ENCODE measurements at regions not wholly inside any gene's neighbourhood (a gene's known extent, or its start where the extent isn't known, plus 50 kb on each side); places are given as distances from the start of the nearest gene placed in this dataset.

- no peak for DNase-seq
These were observed 495.8 kb downstream of the BRD1 start for GRCh38 chr22:49331878-49332277.

GRCh38 chr22:49331223-49331815, 496.4 kb downstream of the BRD1 start:
- DNase-seq: no peak

- DNase-seq: no peak
These were observed 497.1 kb downstream of the BRD1 start for GRCh38 chr22:49330421-49331222.

DNA sequence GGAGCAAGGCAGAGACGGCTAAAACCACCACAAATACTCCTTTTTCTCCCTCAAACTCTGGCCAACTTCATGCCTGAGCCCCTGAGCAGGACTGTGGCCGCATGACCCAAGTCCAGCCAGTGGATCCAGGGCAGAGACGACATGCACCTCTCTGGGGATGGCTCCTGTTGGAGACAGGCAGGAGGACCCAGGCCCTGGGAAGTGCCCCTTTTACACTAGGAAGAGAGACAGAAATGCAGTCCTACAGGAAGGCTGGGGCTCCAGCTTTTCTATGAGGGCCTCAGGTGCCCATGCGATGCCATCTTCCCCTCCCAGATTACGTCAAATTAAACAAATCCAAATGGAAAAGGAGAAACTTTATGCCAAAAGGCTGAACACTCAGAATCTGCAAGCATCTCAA, 498.0 kb downstream of the BRD1 start:
- DNase-seq: no peak

- no peak for DNase-seq
These were observed 498.9 kb downstream of the BRD1 start for GRCh38 chr22:49328630-49329405.

DNA sequence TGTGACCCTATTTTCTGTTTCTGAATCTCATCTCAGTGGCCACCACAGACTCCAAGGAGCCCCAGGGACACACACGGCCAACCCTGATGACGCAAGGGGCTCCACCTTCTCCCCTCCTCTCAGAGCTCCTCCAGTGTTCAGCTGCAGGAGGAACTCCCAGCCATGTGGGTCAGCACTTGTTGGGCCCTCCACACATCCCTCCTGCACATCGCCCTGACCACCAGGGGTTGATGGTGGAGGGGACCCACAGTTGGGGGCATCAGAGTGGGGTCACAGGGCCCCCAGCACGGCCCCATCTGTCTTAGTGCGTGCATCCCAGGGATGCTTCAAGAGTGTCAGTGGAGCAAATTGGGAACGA, 499.6 kb downstream of the BRD1 start:
- no peak for DNase-seq

GRCh38 chr22:49327411-49328117, 500.1 kb downstream of the BRD1 start:
- DNase-seq: no peak

DNA sequence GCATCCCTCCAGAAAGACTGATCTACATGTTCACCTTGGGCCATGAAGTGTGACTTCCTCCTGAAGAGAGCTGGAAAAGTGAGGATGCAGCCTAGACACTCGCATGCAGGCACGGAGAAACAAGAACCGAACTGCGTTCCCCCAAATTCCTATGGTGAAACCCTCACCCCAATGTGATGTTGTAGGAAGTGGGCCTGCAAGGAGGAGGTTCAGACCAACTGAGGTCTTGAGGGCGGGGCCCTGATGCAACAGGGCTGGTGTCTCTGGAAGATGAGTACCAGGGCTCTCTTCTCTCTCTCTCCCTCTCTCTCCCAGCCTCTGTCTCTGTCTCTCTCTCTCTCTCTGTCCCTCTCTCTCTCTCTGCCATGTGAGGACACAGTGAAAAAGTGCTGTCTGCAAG, 501.1 kb downstream of the BRD1 start:
- no peak for DNase-seq

GRCh38 chr22:49325531-49326395, 501.9 kb downstream of the BRD1 start:
- no peak for DNase-seq

DNA sequence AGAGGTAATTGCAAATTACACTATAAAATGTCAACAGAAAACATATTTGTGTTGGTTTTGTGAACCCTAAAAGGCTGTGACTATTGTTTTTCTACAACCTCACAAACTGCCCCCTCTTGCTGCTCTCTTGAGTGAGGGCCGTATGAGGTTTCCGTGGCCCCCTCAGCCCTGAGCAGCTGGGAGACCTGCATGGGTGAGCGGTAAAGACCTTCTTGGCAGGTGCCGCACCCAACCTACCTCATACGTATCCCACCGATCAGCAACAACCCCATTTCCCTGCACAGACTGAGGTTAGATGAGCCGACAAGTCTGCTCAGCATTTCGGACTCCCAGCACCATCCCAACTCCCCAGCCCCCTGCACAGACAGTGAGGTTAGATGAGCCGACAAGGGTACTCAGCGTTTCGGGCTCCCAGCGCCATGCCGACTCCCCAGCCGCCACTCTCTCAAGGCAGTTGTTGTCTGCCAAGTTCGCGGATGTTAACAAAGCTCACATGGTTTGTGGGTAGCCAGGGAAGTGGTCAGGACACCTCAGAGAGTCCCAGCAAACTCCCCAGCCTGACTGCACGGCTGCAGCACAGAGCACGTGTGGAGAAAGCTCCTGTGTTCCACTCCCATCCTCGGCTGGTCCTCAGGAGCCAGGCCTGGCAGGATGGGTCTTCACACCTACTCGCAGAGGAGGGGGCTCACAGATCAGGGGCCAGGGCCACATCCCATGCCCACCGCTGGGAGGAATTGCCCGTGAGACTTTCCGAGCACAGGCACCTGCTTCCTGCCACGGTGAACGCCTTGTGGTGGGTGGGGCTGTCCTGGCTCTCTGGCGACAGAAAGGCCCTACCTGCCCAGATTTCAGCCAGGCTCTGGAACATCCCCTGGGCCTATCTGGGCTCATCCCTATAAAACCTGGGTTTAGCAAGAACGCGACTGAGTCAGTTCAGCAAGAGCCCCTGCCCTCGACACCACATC, 502.9 kb downstream of the BRD1 start:
- no peak for DNase-seq

GRCh38 chr22:49323751-49324415, 503.8 kb downstream of the BRD1 start:
- no peak for DNase-seq

DNA sequence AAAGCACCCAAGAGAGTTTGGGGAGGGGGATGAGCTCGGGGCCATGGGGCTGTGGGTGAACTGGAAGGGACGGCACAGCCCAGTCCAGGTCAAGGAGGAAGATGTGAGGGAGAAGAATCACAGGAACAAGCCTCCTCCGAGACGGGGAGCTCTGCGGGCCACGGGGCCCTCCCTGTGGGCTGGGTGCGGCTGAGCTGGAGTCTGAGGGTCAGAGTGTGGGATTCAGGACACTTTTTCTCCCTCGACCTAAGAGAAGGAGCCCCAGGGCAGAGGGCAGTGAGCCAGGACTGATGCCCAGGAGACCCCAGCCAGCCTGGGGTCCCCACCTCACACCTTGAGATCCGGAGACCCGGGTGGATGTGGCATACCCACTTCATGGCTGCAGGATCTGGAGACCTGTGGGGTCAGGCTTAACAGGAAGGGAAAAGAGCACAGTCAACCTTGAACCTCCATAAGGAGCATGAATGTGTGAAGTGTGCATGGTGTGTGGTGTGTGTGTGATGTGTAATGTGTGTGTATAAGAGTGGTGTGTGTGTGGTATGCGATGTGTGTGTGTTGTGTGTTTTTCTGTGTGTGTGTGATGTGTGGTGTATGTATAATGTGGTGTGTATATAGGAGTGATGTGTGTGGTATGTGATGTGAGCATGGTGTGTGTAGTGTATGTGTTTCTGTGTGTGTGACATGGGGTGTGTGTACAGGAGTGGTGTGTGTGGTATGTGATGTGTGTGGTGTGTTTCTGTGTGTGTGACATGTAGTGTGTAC, 504.6 kb downstream of the BRD1 start:
- no peak for DNase-seq

GRCh38 chr22:49322231-49322630, 505.4 kb downstream of the BRD1 start:
- DNase-seq: no peak

GRCh38 chr22:49321477-49322055, 506.1 kb downstream of the BRD1 start:
- DNase-seq: no peak

- no peak for DNase-seq
These were observed 506.8 kb downstream of the BRD1 start for GRCh38 chr22:49320714-49321476.

DNA sequence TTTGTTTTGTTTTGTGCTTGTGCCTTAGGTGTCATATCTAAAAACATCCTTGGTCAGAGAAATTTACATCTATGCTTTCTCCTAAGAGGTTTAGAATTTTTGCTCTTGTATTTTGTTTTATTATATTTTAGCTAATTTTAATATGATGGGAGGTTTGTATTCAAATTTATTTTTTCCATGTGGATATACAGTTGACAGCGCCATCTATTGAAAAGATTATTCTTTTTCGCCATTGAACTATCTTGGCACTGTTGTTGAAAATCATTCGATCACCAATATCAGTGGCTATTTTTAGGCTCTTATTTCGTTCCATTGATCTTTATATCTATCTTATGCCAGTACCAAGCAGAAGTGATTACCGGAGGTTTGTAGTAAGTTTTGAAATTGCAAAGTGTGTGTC, 510.3 kb downstream of the BRD1 start:
- DNase-seq: no peak

DNA sequence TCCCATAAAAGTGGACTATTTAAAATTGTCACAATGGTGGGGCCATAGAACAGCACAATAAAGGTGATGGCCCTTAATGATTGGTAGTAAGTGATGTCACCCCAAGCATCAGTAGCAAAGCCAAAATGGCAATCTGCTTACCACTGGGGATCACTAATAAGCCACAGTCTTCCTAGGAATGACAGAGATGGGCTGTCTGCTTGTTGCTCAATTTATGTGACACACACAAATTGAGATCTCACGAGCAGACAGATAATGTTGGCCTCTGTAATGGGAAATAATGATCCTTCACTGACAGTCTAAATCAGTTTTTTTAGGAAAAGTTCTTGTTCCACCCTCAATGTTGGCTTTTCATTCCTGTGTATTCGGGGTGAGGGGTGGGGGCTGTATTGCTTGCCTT, 515.1 kb downstream of the BRD1 start:
- no peak for DNase-seq

DNA sequence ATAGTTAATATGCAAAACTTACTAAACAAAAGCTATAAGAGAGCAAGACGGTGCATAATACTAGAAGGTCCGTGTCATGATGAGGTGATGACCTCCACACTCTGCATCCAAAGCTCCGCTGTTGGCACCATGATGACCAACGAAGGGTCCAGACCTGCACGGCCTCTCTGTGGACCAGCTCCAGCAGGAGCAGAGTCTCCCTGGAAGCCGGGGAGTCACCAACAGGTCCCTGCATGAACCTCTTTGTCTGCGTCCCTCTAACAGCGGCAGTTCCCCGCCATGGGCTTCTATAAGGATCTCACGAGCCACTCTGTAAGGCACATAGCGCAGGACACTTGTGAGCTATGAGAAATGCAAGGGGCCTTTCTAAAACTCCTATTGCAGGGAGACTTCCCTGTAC, 517.3 kb downstream of the BRD1 start:
- no peak for DNase-seq

- no peak for DNase-seq
These were observed 519.4 kb downstream of the BRD1 start for GRCh38 chr22:49308300-49308699.

Measured in inflammatory macrophage treated with lipopolysaccharide for 1 hour (primary cell).